HL-60 (cell line): ENCODE measurements at regions not wholly inside any gene's neighbourhood (a gene's known extent, or its start where the extent isn't known, plus 50 kb on each side); places are given as distances from the start of the nearest gene placed in this dataset.

ENCODE experiments used
- CTCF ChIP-seq: IDR thresholded peaks from one replicate; pipeline ENCODE4 v1.5.1; 2011; ENCODE audit warnings: low read length, control low read depth, inconsistent platforms; ENCODE audit not compliant: insufficient read depth
- GABPA ChIP-seq: IDR thresholded peaks from 2 replicates; pipeline ENCODE4 v1.6.1; 2012; ENCODE audit warnings: low read depth
- POLR2AphosphoS5 ChIP-seq: IDR thresholded peaks from 2 replicates; pipeline ENCODE4 v1.6.1; 2012; ENCODE audit warnings: low read depth
- REST ChIP-seq: IDR thresholded peaks from 2 replicates; pipeline ENCODE4 v1.6.1; 2012; ENCODE audit warnings: low read depth; ENCODE audit not compliant: insufficient replicate concordance
- SPI1 ChIP-seq: IDR thresholded peaks from 2 replicates; pipeline ENCODE4 v1.6.1; 2012; ENCODE audit warnings: low read depth, mild to moderate bottlenecking, borderline replicate concordance

DNA sequence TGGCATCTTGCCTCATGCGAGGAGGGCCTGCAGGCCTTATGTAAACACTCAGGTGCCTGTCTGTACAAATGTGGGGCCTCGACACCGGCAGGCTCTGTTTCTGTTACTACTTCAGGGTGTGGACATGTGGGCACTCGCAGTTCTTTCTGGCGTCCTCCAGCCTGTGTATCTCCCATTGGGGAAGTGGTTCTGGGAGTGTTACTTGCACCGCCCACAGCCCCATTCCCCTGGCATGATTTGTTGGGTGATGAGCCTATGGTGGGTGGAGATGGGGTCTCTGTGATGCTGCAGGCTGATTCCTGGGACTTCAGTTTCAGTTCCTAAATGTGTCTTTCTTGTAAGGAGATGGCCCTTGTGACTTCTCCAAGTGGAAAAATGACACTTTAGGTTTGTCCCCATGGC is 82.1 kb upstream of the PITX1 start:
- no peak for TF ChIP-seq CTCF
- no peak for TF ChIP-seq SPI1
- TF ChIP-seq POLR2AphosphoS5 = no peak
- TF ChIP-seq REST = no peak
- no peak for TF ChIP-seq GABPA
